ENCODE measurements at regions not wholly inside any gene's neighbourhood (a gene's known extent, or its start where the extent isn't known, plus 50 kb on each side); places are given as distances from the start of the nearest gene placed in this dataset.

GRCh38 chr18:75871596-75871995 lies 444.1 kb upstream of the SMIM21 start:
- Histone ChIP-seq H3K4me1 (ENCODE audit: low read depth) (no peaks in the 10 kb centered on the region), H3K4me3 (no peak overlapping the region), H3K36me3 (ENCODE audit: low read depth) (no peaks in the 10 kb centered on the region), H3K9me3 (no peaks in the 10 kb centered on the region)
- TF ChIP-seq CTCF (IDR thresholded peaks at IDR 0.05), result no peak
- no peak for DNase-seq
- no peak for ATAC-seq
- intact Hi-C loops (cut with DNase I, micrococcal nuclease), result no loop called here

- Histone ChIP-seq H3K9me3 (no peaks in the 10 kb centered on the region), H3K36me3 (ENCODE audit: low read depth) (no peaks in the 10 kb centered on the region), H3K4me3 (no peak overlapping the region), H3K4me1 (ENCODE audit: low read depth) (no peaks in the 10 kb centered on the region)
- DNase-seq (no peak), ATAC-seq (no peak)
- no peak for TF ChIP-seq CTCF (IDR thresholded peaks at IDR 0.05)
- intact Hi-C loops (cut with DNase I, micrococcal nuclease), result no loop called here
Observed at GRCh38 chr18:75869162-75869561, 441.7 kb upstream of the SMIM21 start.

- TF ChIP-seq CTCF (IDR thresholded peaks at IDR 0.05), result no peak
- H3K9me3 ChIP-seq, result no peaks in the 10 kb centered on the region
- H3K36me3 ChIP-seq (ENCODE audit: low read depth), result no peaks in the 10 kb centered on the region
- ATAC-seq (no peak), DNase-seq (no peak)
- intact Hi-C loops (cut with DNase I, micrococcal nuclease), result no loop called here
- no peak overlapping the region for H3K4me3 ChIP-seq
- H3K4me1 ChIP-seq (ENCODE audit: low read depth), result no peaks in the 10 kb centered on the region
Observed at GRCh38 chr18:75868031-75868430, 440.5 kb upstream of the SMIM21 start.

GRCh38 chr18:75865639-75866038 lies 438.1 kb upstream of the SMIM21 start:
- no peaks in the 10 kb centered on the region for H3K4me1 ChIP-seq (ENCODE audit: low read depth)
- no peak for TF ChIP-seq CTCF (IDR thresholded peaks at IDR 0.05)
- no peak overlapping the region for H3K4me3 ChIP-seq
- H3K36me3 ChIP-seq (ENCODE audit: low read depth), result no peaks in the 10 kb centered on the region
- no peaks in the 10 kb centered on the region for H3K9me3 ChIP-seq
- DNase-seq (no peak), ATAC-seq (no peak)
- intact Hi-C loops (cut with DNase I, micrococcal nuclease), result no loop called here

GRCh38 chr18:75864816-75865215 lies 437.3 kb upstream of the SMIM21 start:
- intact Hi-C loops (cut with DNase I, micrococcal nuclease), result no loop called here
- Histone ChIP-seq H3K9me3 (no peaks in the 10 kb centered on the region), H3K36me3 (ENCODE audit: low read depth) (no peaks in the 10 kb centered on the region), H3K4me3 (no peak overlapping the region), H3K4me1 (ENCODE audit: low read depth) (no peaks in the 10 kb centered on the region)
- ATAC-seq (no peak), DNase-seq (no peak)
- no peak for TF ChIP-seq CTCF (IDR thresholded peaks at IDR 0.05)

GRCh38 chr18:75863696-75864095 lies 436.2 kb upstream of the SMIM21 start:
- Histone ChIP-seq H3K4me3 (no peak overlapping the region), H3K4me1 (ENCODE audit: low read depth) (no peaks in the 10 kb centered on the region), H3K9me3 (no peaks in the 10 kb centered on the region), H3K36me3 (ENCODE audit: low read depth) (no peaks in the 10 kb centered on the region)
- intact Hi-C loops (cut with DNase I, micrococcal nuclease), result no loop called here
- TF ChIP-seq CTCF (IDR thresholded peaks at IDR 0.05), result no peak
- ATAC-seq (no peak), DNase-seq (no peak)
